ENCODE measurements at regions not wholly inside any gene's neighbourhood (a gene's known extent, or its start where the extent isn't known, plus 50 kb on each side); places are given as distances from the start of the nearest gene placed in this dataset.

DNA sequence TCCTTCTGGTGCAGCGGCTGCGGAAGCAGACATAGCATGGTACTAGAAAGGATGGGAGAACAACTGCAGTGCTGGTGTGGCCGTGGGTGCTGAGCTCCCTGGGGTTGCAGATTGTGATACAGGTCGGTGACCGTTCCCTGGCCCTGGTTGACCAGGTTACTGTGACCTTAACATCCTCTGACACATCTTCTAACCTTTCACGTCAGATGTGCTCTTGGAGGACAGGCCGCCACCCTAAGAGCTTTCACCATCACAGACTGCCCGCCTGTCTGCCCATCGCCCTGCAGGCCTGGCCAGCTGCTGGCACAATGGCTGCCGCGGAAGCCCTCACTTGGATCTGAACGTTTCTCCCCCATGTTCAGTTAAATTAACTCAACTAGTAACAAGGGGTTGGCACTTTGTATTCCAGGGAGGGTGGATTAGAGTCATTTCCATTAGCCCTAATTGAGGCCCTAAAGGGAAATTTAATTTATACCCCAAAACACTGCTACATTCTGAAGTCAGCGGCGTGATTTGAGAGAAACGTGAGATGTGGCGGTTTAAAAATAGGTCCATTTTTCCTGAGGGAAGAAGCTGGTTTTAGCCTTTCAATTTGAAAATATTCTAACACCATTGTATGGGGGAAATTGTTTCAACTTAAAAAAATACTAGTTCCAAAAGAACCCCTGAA lies 443.9 kb upstream of the CDH4 start:
- Histone ChIP-seq H3K36me3 (ENCODE audit: control insufficient read depth, insufficient read depth, low read length) (no peaks in the 10 kb centered on the region), H3K4me3 (ENCODE audit: low read depth, low read length) (no peak overlapping the region), H3K27me3 (ENCODE audit: control insufficient read depth, insufficient read depth, low read length) (no peaks in the 10 kb centered on the region)
- TF ChIP-seq, protein P1, sequence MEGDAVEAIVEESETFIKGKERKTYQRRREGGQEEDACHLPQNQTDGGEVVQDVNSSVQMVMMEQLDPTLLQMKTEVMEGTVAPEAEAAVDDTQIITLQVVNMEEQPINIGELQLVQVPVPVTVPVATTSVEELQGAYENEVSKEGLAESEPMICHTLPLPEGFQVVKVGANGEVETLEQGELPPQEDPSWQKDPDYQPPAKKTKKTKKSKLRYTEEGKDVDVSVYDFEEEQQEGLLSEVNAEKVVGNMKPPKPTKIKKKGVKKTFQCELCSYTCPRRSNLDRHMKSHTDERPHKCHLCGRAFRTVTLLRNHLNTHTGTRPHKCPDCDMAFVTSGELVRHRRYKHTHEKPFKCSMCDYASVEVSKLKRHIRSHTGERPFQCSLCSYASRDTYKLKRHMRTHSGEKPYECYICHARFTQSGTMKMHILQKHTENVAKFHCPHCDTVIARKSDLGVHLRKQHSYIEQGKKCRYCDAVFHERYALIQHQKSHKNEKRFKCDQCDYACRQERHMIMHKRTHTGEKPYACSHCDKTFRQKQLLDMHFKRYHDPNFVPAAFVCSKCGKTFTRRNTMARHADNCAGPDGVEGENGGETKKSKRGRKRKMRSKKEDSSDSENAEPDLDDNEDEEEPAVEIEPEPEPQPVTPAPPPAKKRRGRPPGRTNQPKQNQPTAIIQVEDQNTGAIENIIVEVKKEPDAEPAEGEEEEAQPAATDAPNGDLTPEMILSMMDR (IDR thresholded peaks at IDR 0.05; ENCODE audit: insufficient read depth, low read depth, low read length): no peak
- no peak for DNase-seq (ENCODE audit: low read depth)
- ChIA-PET POLR2A (no interaction called here), CTCF (no interaction called here)

DNA sequence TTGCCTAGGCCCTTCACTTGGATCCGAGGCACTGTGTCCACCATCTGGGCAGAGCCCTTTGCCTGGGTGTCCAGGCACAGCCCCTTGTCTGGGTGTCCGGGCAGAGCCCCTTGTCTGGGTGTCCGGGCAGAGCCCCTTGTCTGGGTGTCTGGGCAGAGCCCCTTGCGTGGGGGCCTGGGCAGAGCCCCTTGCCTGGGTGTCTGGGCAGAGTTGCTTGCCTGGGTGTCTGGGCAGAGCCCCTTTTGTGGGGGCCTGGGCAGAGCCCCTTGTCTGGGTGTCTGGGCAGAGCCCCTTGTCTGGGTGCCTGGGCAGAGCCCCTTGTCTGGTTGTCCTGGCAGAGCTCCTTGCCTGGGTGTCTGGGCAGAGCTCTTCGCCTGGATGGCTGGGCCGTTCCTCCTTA lies 443.4 kb upstream of the CDH4 start:
- ChIA-PET POLR2A (no interaction called here), CTCF (no interaction called here)
- Histone ChIP-seq H3K27me3 (ENCODE audit: control insufficient read depth, insufficient read depth, low read length) (no peaks in the 10 kb centered on the region), H3K36me3 (ENCODE audit: control insufficient read depth, insufficient read depth, low read length) (no peaks in the 10 kb centered on the region), H3K4me3 (ENCODE audit: low read depth, low read length) (no peak overlapping the region)
- DNase-seq (ENCODE audit: low read depth): no peak
- TF ChIP-seq, protein P1 (IDR thresholded peaks at IDR 0.05; ENCODE audit: insufficient read depth, low read depth, low read length): no peak

DNA sequence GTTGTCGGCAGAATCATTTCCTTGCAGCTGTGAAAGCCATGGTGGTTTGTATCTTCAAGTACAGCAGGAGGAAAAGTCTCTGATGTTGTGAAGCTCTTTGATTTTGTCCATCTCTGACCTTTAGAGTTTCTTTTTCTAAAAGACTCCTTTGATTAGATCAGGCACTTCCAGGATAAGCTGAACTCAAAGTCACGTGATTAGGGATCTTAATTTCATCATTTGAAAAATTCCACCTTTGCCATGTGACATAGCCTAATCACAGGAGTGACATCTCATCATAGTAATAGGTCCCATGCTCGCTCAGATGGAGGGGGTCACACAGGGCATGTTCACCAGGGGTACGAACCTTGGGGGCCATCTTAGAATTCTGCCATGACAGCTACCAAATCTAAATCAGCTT lies 441.5 kb upstream of the CDH4 start:
- Histone ChIP-seq H3K36me3 (ENCODE audit: control insufficient read depth, insufficient read depth, low read length) (no peaks in the 10 kb centered on the region), H3K27me3 (ENCODE audit: control insufficient read depth, insufficient read depth, low read length) (no peaks in the 10 kb centered on the region), H3K4me3 (ENCODE audit: low read depth, low read length) (no peak overlapping the region)
- ChIA-PET POLR2A (no interaction called here), CTCF (no interaction called here)
- no peak for DNase-seq (ENCODE audit: low read depth)
- TF ChIP-seq, protein P1 (IDR thresholded peaks at IDR 0.05; ENCODE audit: insufficient read depth, low read depth, low read length): no peak

DNA sequence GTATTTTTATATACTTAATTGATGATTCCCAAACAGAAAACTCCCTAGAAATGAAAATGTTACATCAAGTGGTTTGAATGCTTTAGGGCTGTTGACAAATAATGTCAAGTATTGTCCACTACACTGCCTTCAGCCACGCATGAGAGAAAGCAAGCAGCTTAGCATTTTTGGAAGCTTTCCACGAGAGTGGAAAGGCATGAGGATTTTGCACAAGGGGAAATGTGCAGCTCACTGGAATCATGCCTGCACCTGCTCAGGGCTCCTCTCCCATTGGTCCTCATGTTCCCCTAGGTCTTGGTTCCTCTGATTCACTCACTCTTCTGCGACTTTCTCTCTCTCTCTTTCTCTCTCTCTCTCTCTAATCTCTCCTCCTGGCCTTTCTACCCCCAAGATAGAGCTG lies 439.5 kb upstream of the CDH4 start:
- no peaks in the 10 kb centered on the region for H3K27me3 ChIP-seq (ENCODE audit: control insufficient read depth, insufficient read depth, low read length)
- no peak overlapping the region for H3K4me3 ChIP-seq (ENCODE audit: low read depth, low read length)
- ChIA-PET CTCF (no interaction called here), POLR2A (no interaction called here)
- DNase-seq (ENCODE audit: low read depth): no peak
- TF ChIP-seq, protein P1 (IDR thresholded peaks at IDR 0.05; ENCODE audit: insufficient read depth, low read depth, low read length): no peak
- no peaks in the 10 kb centered on the region for H3K36me3 ChIP-seq (ENCODE audit: control insufficient read depth, insufficient read depth, low read length)

DNA sequence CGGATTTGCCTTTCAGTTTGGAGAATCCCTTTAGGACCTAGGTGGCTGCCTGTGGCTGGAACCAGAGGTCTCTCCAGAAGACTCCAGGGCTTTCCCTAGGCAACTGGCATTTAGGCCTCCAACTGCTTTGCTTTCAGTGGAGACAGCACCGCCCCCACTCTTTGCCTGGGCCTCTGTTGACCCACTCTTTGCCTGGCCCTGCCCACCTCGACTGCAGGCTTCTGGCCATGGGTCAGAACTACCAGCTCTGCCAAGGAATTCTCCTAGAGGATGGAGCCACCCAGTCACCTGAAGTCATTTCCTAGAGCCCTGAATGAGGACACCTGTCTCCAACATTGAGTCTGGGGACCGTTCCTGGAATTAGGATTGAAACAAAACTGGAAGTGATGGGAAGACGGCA lies 439.0 kb upstream of the CDH4 start:
- ChIA-PET POLR2A (no interaction called here), CTCF (no interaction called here)
- no peak for DNase-seq (ENCODE audit: low read depth)
- Histone ChIP-seq H3K36me3 (ENCODE audit: control insufficient read depth, insufficient read depth, low read length) (no peaks in the 10 kb centered on the region), H3K4me3 (ENCODE audit: low read depth, low read length) (no peak overlapping the region), H3K27me3 (ENCODE audit: control insufficient read depth, insufficient read depth, low read length) (no peaks in the 10 kb centered on the region)
- TF ChIP-seq, protein P1 (IDR thresholded peaks at IDR 0.05; ENCODE audit: insufficient read depth, low read depth, low read length): no peak
